Mesendoderm (in vitro differentiated cells): ENCODE measurements at regions not wholly inside any gene's neighbourhood (a gene's known extent, or its start where the extent isn't known, plus 50 kb on each side); places are given as distances from the start of the nearest gene placed in this dataset.

Source experiments
- DNase-seq: peaks from one replicate; pipeline ENCODE4 v3.0.0; 2013
- H2AK5ac ChIP-seq: 2 replicates; pipeline ENCODE4 v1.6.1; 2013; ENCODE audit warnings: low read length, inconsistent platforms
- H2BK120ac ChIP-seq: 2 replicates; pipeline ENCODE4 v1.6.1; 2013; ENCODE audit warnings: low read depth, mild to moderate bottlenecking, low read length, moderate library complexity, mixed read lengths
- H2BK15ac ChIP-seq: replicated peaks from 2 replicates; pipeline ENCODE4 v1.6.1; 2013; ENCODE audit warnings: low read depth, mild to moderate bottlenecking, moderate library complexity
- H2BK5ac ChIP-seq: 2 replicates; pipeline ENCODE4 v1.6.1; 2013; ENCODE audit warnings: low read length, inconsistent platforms
- H3K18ac ChIP-seq: 2 replicates; pipeline ENCODE4 v1.6.1; 2013; ENCODE audit warnings: mild to moderate bottlenecking, low read length, mixed read lengths
- H3K23ac ChIP-seq: one replicate; pipeline ENCODE4 v1.6.1; 2013; ENCODE audit warnings: low read length
- H3K27ac ChIP-seq: 2 replicates; pipeline ENCODE4 v1.5.1; 2013; ENCODE audit warnings: low read depth, mild to moderate bottlenecking, inconsistent platforms, low read length, moderate library complexity
- H3K27me3 ChIP-seq: 2 replicates; pipeline ENCODE4 v1.6.1; 2013; ENCODE audit warnings: low read length, control low read depth, mild to moderate bottlenecking, inconsistent platforms; ENCODE audit not compliant: insufficient read depth, poor library complexity
- H3K36me3 ChIP-seq: 2 replicates; pipeline ENCODE4 v1.6.1; 2013; ENCODE audit warnings: low read length, inconsistent platforms; ENCODE audit not compliant: control insufficient read depth, insufficient read depth
- H3K4ac ChIP-seq: one replicate; pipeline ENCODE4 v1.6.1; 2013; ENCODE audit warnings: low read depth, mild to moderate bottlenecking, low read length, moderate library complexity
- H3K4me1 ChIP-seq: 2 replicates; pipeline ENCODE4 v1.6.1; 2013; ENCODE audit warnings: low read depth, low read length, inconsistent platforms; ENCODE audit not compliant: control insufficient read depth
- H3K4me2 ChIP-seq: 2 replicates; pipeline ENCODE4 v1.6.1; 2013; ENCODE audit warnings: low read length
- H3K4me3 ChIP-seq: 2 replicates; pipeline ENCODE4 v1.5.1; 2013; ENCODE audit warnings: mild to moderate bottlenecking, low read length
- H3K56ac ChIP-seq: one replicate; pipeline ENCODE4 v1.6.1; 2013; ENCODE audit warnings: low read length
- H3K79me1 ChIP-seq: 2 replicates; pipeline ENCODE4 v1.6.1; 2013; ENCODE audit warnings: low read length, inconsistent platforms
- H3K79me2 ChIP-seq: 2 replicates; pipeline ENCODE4 v1.6.1; 2013; ENCODE audit warnings: mild to moderate bottlenecking, low read length; ENCODE audit not compliant: control insufficient read depth, insufficient read depth
- H3K9ac ChIP-seq: 2 replicates; pipeline ENCODE4 v1.6.1; 2013; ENCODE audit warnings: low read length, inconsistent platforms
- H4K5ac ChIP-seq: one replicate; pipeline ENCODE4 v1.6.1; 2013; ENCODE audit warnings: low read length
- H4K8ac ChIP-seq: one replicate; pipeline ENCODE4 v1.6.1; 2013; ENCODE audit warnings: low read depth, mild to moderate bottlenecking, control low read depth, low read length, moderate library complexity
- WGBS: extraction: QIAGEN DNeasy Blood & Tissue Kit; methylation state at CpG from one replicate; pipeline ENCODE4 v1.1.7; 2013; ENCODE audit warnings: low lambda C conversion rate, missing lambda C conversion rate; ENCODE audit not compliant: insufficient coverage; ENCODE audit errors: extremely low coverage; 5-methylcytosine and 5-hydroxymethylcytosine counted together

- no peak overlapping the region for H3K4me2 ChIP-seq
- no peaks in the 10 kb centered on the region for H3K36me3 ChIP-seq
- H3K56ac ChIP-seq = no peak overlapping the region
- H3K18ac ChIP-seq = no peak overlapping the region
- no peaks in the 10 kb centered on the region for H3K27me3 ChIP-seq
- H3K4ac ChIP-seq = no peak overlapping the region
- DNase-seq = no peak
- H3K9ac ChIP-seq = no peak overlapping the region
- H2BK120ac ChIP-seq = no peak overlapping the region
- WGBS = no CpG with 5 or more reads among the region's 2 CpGs
- no peak overlapping the region for H2BK5ac ChIP-seq
- no peaks in the 10 kb centered on the region for H3K4me1 ChIP-seq
- H4K5ac ChIP-seq = no peak overlapping the region
- no peak overlapping the region for H3K27ac ChIP-seq
- no peaks in the 10 kb centered on the region for H3K79me1 ChIP-seq
- H2AK5ac ChIP-seq = no peak overlapping the region
- H3K23ac ChIP-seq = peak overlapping the region; percentile 75
- no peak overlapping the region for H2BK15ac ChIP-seq
- H3K79me2 ChIP-seq = no peaks in the 10 kb centered on the region
- no peak overlapping the region for H4K8ac ChIP-seq
- no peak overlapping the region for H3K4me3 ChIP-seq
These were observed 382.6 kb downstream of the CDH2 start for GRCh38 chr18:27794181-27794926.

DNA sequence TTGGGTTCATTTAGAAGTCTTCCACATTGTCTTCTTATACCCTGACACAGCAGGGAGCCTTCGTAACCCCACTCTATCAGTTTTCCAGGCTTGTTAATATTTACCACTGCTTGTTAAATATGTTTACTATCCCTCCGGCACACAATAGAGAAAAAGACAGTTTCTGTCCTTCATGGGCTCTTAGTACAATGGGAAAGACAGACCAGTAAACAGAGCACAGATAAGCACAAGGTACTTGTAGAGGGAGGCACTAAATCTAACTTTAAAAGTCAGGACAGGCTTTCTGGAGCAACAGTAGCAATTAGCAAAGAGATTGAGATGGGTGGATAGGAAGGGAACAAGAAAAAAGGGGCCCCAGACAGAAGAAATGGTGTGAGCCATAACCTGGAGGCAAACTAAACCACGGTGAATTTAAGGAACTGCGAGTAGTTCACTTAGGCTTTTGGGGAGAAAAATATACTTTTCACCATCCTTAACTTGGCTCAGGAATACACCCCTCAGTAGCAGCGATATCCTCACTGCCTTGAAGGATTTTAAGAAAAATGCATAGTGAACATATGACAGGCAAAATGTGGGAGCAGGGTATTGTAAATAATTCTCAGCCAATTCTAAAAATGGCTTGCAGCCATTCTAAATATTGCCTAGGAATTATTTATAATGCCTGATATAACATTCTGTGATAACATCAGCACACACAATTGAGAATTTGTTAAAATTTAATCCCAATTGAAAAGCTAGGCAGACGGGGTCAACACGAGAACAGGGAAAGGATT is 383.7 kb downstream of the CDH2 start:
- no peak overlapping the region for H3K56ac ChIP-seq
- WGBS = no CpG with 5 or more reads among the region's 7 CpGs

DNA sequence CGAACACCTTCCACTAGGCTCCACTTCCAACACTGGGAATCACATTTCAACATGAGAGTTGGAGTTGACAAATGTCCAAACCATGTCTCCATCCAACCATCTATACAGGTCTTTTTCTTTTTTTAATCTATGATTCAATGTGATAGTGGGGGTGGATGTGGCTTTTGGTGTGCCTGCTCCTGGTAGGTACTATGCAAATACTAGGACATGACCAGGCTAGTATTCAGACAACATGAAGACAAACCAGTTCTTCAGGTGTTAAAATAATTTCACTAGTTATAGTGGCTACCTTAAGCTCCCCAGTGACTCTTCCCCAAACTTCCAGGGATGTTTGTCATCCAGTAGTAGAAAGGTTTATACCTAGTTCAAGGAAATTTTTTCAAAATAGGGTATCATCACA is 387.5 kb downstream of the CDH2 start:
- Histone ChIP-seq H3K79me2 (no peaks in the 10 kb centered on the region), H3K9ac (no peak overlapping the region), H3K27me3 (no peaks in the 10 kb centered on the region), H4K5ac (no peak overlapping the region), H2BK120ac (no peak overlapping the region), H3K79me1 (no peaks in the 10 kb centered on the region), H3K27ac (no peak overlapping the region), H3K4me1 (peaks cover 2% of the 10 kb centered on the region), H3K36me3 (no peaks in the 10 kb centered on the region), H3K4me2 (no peak overlapping the region), H2BK5ac (no peak overlapping the region), H3K56ac (no peak overlapping the region), H3K4me3 (no peak overlapping the region), H2BK15ac (no peak overlapping the region), H3K4ac (no peak overlapping the region), H4K8ac (no peak overlapping the region), H3K18ac (no peak overlapping the region), H2AK5ac (no peak overlapping the region), H3K23ac (no peak overlapping the region)
- no CpG with 5 or more reads among the region's 1 CpG for WGBS
- DNase-seq = no peak

More for the DNA sequence above, 383.7 kb downstream of the CDH2 start:
- H2BK5ac ChIP-seq = no peak overlapping the region
- no peak overlapping the region for H4K5ac ChIP-seq
- H4K8ac ChIP-seq = no peak overlapping the region
- H3K79me1 ChIP-seq = no peaks in the 10 kb centered on the region
- no peak overlapping the region for H3K4me3 ChIP-seq
- H3K4me2 ChIP-seq = no peak overlapping the region
- DNase-seq = peak; percentile 65
- no peaks in the 10 kb centered on the region for H3K27me3 ChIP-seq
- no peaks in the 10 kb centered on the region for H3K79me2 ChIP-seq
- H2BK120ac ChIP-seq = no peak overlapping the region
- H3K4me1 ChIP-seq = no peaks in the 10 kb centered on the region
- H3K18ac ChIP-seq = no peak overlapping the region
- H3K36me3 ChIP-seq = no peaks in the 10 kb centered on the region
- H3K4ac ChIP-seq = no peak overlapping the region
- H3K23ac ChIP-seq = no peak overlapping the region
- no peak overlapping the region for H2BK15ac ChIP-seq
- no peak overlapping the region for H3K27ac ChIP-seq
- no peak overlapping the region for H2AK5ac ChIP-seq
- H3K9ac ChIP-seq = no peak overlapping the region

GRCh38 chr18:27787547-27787946 is 389.4 kb downstream of the CDH2 start:
- Histone ChIP-seq H3K56ac (no peak overlapping the region), H4K8ac (no peak overlapping the region), H3K23ac (no peak overlapping the region), H3K27me3 (no peaks in the 10 kb centered on the region), H3K79me1 (no peaks in the 10 kb centered on the region), H3K27ac (no peak overlapping the region), H2BK120ac (no peak overlapping the region), H3K79me2 (no peaks in the 10 kb centered on the region), H3K4me2 (no peak overlapping the region), H3K36me3 (no peaks in the 10 kb centered on the region), H3K18ac (no peak overlapping the region), H3K4me1 (peaks cover 2% of the 10 kb centered on the region), H3K4ac (no peak overlapping the region), H3K9ac (no peak overlapping the region), H2BK15ac (no peak overlapping the region), H2BK5ac (no peak overlapping the region), H3K4me3 (no peak overlapping the region), H4K5ac (no peak overlapping the region), H2AK5ac (no peak overlapping the region)
- DNase-seq = no peak
- WGBS = no CpG with 5 or more reads among the region's 1 CpG

- no peak for DNase-seq
- H3K79me2 ChIP-seq = no peaks in the 10 kb centered on the region
- no peaks in the 10 kb centered on the region for H3K27me3 ChIP-seq
- H3K18ac ChIP-seq = no peak overlapping the region
- H4K8ac ChIP-seq = no peak overlapping the region
- no peak overlapping the region for H3K4me3 ChIP-seq
- H3K4me1 ChIP-seq = peaks cover 2% of the 10 kb centered on the region
- no CpG with 5 or more reads among the region's 16 CpGs for WGBS
- H3K23ac ChIP-seq = no peak overlapping the region
- H2AK5ac ChIP-seq = peak overlapping the region; percentile 18
- no peaks in the 10 kb centered on the region for H3K79me1 ChIP-seq
- H3K27ac ChIP-seq = no peak overlapping the region
- H2BK120ac ChIP-seq = no peak overlapping the region
- H3K4ac ChIP-seq = no peak overlapping the region
- no peak overlapping the region for H3K4me2 ChIP-seq
- no peak overlapping the region for H4K5ac ChIP-seq
- no peak overlapping the region for H3K56ac ChIP-seq
- H3K9ac ChIP-seq = no peak overlapping the region
- H2BK5ac ChIP-seq = no peak overlapping the region
- no peak overlapping the region for H2BK15ac ChIP-seq
- H3K36me3 ChIP-seq = no peaks in the 10 kb centered on the region
These were observed 391.0 kb downstream of the CDH2 start for GRCh38 chr18:27785815-27786471.
